ENCODE measurements at regions not wholly inside any gene's neighbourhood (a gene's known extent, or its start where the extent isn't known, plus 50 kb on each side); places are given as distances from the start of the nearest gene placed in this dataset.

DNA sequence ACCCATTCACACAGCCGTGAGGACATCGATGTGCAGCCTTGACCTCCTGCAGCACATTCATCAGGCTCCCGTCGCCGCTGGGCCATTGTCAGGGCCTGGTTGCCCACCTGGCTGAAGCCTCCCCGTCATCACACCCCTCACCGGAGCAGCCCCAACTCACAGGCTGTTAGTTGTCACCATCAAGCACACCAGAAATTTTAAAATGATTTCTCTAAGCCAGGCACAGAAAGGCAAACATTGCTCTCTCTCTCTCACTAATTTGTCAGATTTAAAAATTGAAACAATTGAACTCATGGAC is 167.1 kb downstream of the RTP5 start:
- peaks cover 2% of the 10 kb centered on the region for H3K4me1 ChIP-seq (ENCODE audit: control insufficient read depth, extremely low read depth, insufficient read depth, low read length)
- peaks cover 20% of the 10 kb centered on the region for H3K27me3 ChIP-seq (ENCODE audit: control insufficient read depth, insufficient read depth, low read length)
- no peaks in the 10 kb centered on the region for H3K9me3 ChIP-seq (ENCODE audit: control insufficient read depth, insufficient read depth, low read depth, low read length)
- TF ChIP-seq, protein P1, sequence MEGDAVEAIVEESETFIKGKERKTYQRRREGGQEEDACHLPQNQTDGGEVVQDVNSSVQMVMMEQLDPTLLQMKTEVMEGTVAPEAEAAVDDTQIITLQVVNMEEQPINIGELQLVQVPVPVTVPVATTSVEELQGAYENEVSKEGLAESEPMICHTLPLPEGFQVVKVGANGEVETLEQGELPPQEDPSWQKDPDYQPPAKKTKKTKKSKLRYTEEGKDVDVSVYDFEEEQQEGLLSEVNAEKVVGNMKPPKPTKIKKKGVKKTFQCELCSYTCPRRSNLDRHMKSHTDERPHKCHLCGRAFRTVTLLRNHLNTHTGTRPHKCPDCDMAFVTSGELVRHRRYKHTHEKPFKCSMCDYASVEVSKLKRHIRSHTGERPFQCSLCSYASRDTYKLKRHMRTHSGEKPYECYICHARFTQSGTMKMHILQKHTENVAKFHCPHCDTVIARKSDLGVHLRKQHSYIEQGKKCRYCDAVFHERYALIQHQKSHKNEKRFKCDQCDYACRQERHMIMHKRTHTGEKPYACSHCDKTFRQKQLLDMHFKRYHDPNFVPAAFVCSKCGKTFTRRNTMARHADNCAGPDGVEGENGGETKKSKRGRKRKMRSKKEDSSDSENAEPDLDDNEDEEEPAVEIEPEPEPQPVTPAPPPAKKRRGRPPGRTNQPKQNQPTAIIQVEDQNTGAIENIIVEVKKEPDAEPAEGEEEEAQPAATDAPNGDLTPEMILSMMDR (conservative IDR thresholded peaks at IDR 0.05 in 1 of 2, IDR thresholded peaks at IDR 0.05 in 1 of 2; ENCODE audit: low read depth in 1 of 2, low read length in 2 of 2): no peak
- no peak for TF ChIP-seq EZH2 (IDR thresholded peaks at IDR 0.05; ENCODE audit: low read length, missing control alignments)
- no peaks in the 10 kb centered on the region for H3K79me2 ChIP-seq (ENCODE audit: control insufficient read depth, insufficient read depth, low read length)
- no peak for DNase-seq (ENCODE audit: low read depth in 2 of 2)
- no peaks in the 10 kb centered on the region for H4K20me1 ChIP-seq (ENCODE audit: control insufficient read depth, extremely low read depth, insufficient read depth, low read length)
- no peak overlapping the region for H3K4me2 ChIP-seq (ENCODE audit: extremely low read depth, insufficient read depth, low read length)
- no peak overlapping the region for H3K4me3 ChIP-seq (replicated peaks in 1 of 4; ENCODE audit: control extremely low read depth in 1 of 4, insufficient read depth in 1 of 4, low read depth in 3 of 4, low read length in 4 of 4)
- H3K9ac ChIP-seq (ENCODE audit: insufficient read depth, low read length): no peak overlapping the region
- no peaks in the 10 kb centered on the region for H3K36me3 ChIP-seq (ENCODE audit: control insufficient read depth, insufficient read depth, low read length)
- H2AFZ ChIP-seq (ENCODE audit: low read length): no peak overlapping the region
- no peak overlapping the region for H3K27ac ChIP-seq (ENCODE audit: insufficient read depth, low read length)

DNA sequence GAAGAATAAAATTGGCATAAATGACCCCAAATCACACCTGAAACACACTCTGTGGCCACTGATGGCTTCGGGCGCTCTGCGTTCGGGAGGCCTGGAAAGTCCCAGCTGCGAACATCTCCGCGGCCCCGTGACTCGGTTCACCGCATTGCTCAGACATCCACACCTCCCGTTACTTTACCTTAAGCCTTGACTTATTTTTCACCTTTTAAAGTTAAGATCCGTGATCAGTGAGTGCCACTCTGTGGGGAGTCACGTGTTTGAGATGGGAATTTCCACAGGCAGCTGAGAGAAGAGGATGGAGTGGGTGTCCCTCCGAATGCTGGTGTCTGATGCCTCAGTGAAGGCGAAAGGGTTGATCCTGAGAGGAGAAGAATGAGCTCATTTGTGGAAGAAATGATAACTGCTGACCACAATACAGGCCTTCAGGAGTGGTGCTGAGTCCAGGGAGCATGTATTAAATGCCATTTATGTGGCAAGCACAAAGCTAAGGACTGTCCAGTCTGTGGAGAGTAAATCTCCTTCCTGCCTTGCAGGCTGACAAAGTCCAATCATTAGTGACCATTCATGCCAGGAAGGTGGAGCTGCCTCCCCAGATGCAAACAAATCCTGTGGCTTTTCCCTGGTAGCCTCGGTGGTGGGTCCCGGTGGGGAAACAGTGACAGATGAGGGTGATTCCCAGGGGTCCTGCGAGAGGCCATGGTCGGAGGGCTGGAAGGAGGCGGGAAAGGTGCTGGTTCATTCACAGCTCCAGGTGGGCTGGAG is 168.8 kb downstream of the RTP5 start:
- H3K4me3 ChIP-seq (replicated peaks in 1 of 4; ENCODE audit: control extremely low read depth in 1 of 4, insufficient read depth in 1 of 4, low read depth in 3 of 4, low read length in 4 of 4): no peak overlapping the region
- no peaks in the 10 kb centered on the region for H3K79me2 ChIP-seq (ENCODE audit: control insufficient read depth, insufficient read depth, low read length)
- H4K20me1 ChIP-seq (ENCODE audit: control insufficient read depth, extremely low read depth, insufficient read depth, low read length): no peaks in the 10 kb centered on the region
- H3K4me1 ChIP-seq (ENCODE audit: control insufficient read depth, extremely low read depth, insufficient read depth, low read length): no peaks in the 10 kb centered on the region
- no peaks in the 10 kb centered on the region for H3K9me3 ChIP-seq (ENCODE audit: control insufficient read depth, insufficient read depth, low read depth, low read length)
- H3K27ac ChIP-seq (ENCODE audit: insufficient read depth, low read length): no peak overlapping the region
- no peaks in the 10 kb centered on the region for H3K36me3 ChIP-seq (ENCODE audit: control insufficient read depth, insufficient read depth, low read length)
- DNase-seq (ENCODE audit: low read depth in 2 of 2): no peak
- H3K27me3 ChIP-seq (ENCODE audit: control insufficient read depth, insufficient read depth, low read length): peaks cover 20% of the 10 kb centered on the region
- H3K9ac ChIP-seq (ENCODE audit: insufficient read depth, low read length): no peak overlapping the region
- H3K4me2 ChIP-seq (ENCODE audit: extremely low read depth, insufficient read depth, low read length): no peak overlapping the region
- TF ChIP-seq EZH2 (IDR thresholded peaks at IDR 0.05; ENCODE audit: low read length, missing control alignments): no peak
- TF ChIP-seq, protein P1 (conservative IDR thresholded peaks at IDR 0.05 in 1 of 2, IDR thresholded peaks at IDR 0.05 in 1 of 2; ENCODE audit: low read depth in 1 of 2, low read length in 2 of 2): no peak
- H2AFZ ChIP-seq (ENCODE audit: low read length): no peak overlapping the region

DNA sequence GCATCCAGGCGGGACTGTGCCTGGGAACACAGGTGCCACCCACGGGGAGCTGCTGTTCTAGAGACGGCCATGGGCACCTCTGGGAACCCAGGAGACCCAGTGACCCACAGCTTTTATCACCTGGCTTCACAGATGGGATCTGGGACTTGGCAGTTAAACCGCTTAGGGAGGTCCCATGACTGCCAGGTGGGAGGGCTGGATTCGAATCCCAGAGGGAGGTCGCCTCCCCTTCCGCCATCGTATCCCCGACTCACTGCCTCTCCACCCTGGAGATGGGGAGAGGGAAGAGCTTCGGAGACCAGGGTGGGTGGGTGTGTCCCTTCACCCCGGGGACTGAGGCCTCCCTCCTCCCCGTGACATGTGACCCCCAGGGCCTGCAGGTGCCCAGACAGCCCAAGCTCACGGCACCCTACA is 169.4 kb downstream of the RTP5 start:
- Histone ChIP-seq H2AFZ (ENCODE audit: low read length) (no peak overlapping the region), H3K79me2 (ENCODE audit: control insufficient read depth, insufficient read depth, low read length) (no peaks in the 10 kb centered on the region), H3K9ac (ENCODE audit: insufficient read depth, low read length) (no peak overlapping the region), H3K36me3 (ENCODE audit: control insufficient read depth, insufficient read depth, low read length) (no peaks in the 10 kb centered on the region), H3K4me3 (replicated peaks in 1 of 4; ENCODE audit: control extremely low read depth in 1 of 4, insufficient read depth in 1 of 4, low read depth in 3 of 4, low read length in 4 of 4) (no peak overlapping the region), H3K27ac (ENCODE audit: insufficient read depth, low read length) (no peak overlapping the region), H3K27me3 (ENCODE audit: control insufficient read depth, insufficient read depth, low read length) (peaks cover 16% of the 10 kb centered on the region), H3K4me1 (ENCODE audit: control insufficient read depth, extremely low read depth, insufficient read depth, low read length) (no peaks in the 10 kb centered on the region), H3K4me2 (ENCODE audit: extremely low read depth, insufficient read depth, low read length) (no peak overlapping the region), H3K9me3 (ENCODE audit: control insufficient read depth, insufficient read depth, low read depth, low read length) (no peaks in the 10 kb centered on the region), H4K20me1 (ENCODE audit: control insufficient read depth, extremely low read depth, insufficient read depth, low read length) (no peaks in the 10 kb centered on the region)
- no peak for DNase-seq (ENCODE audit: low read depth in 2 of 2)
- TF ChIP-seq, protein P1 (conservative IDR thresholded peaks at IDR 0.05 in 1 of 2, IDR thresholded peaks at IDR 0.05 in 1 of 2; ENCODE audit: low read depth in 1 of 2, low read length in 2 of 2): no peak
- TF ChIP-seq EZH2 (IDR thresholded peaks at IDR 0.05; ENCODE audit: low read length, missing control alignments): no peak

All from fibroblast of lung (primary cell).